Tibial nerve (tissue), 4 donors: ENCODE measurements at regions not wholly inside any gene's neighbourhood (a gene's known extent, or its start where the extent isn't known, plus 50 kb on each side); places are given as distances from the start of the nearest gene placed in this dataset.

Experiments used
- DNase-seq, 2 donors: peaks; one replicate each; pipeline ENCODE4 v3.0.0-alpha.2; 2019; ENCODE audit warnings: low spot score in 2 of 2
- H3K27ac ChIP-seq, 4 donors: fragments of 200-600 bp; sonication (generic) in 3 of 4; one replicate each; pipeline ENCODE4 v1.5.1; 2017 to 2019; ENCODE audit warnings: mild to moderate bottlenecking in 1 of 4
- H3K27me3 ChIP-seq, 2 donors: fragments of 200-600 bp; sonication (generic) in 1 of 2; one replicate each; pipeline versions ENCODE4 v1.5.1 to v1.6.0; 2017 to 2019
- H3K36me3 ChIP-seq, 3 donors: fragments of 200-600 bp; sonication (generic); one replicate each; pipeline ENCODE4 v1.5.1; 2018 to 2019
- H3K4me1 ChIP-seq, 4 donors: fragments of 200-600 bp; sonication (generic) in 3 of 4; one replicate each; pipeline ENCODE4 v1.5.1; 2017 to 2019
- H3K4me3 ChIP-seq, 4 donors: fragments of 200-600 bp; sonication (generic) in 3 of 4; one replicate each; pipeline ENCODE4 v1.5.1; 2017 to 2019; ENCODE audit warnings: mild to moderate bottlenecking in 1 of 4, moderate library complexity in 1 of 4
- H3K9me3 ChIP-seq, 4 donors: fragments of 200-600 bp; sonication (generic) in 3 of 4; one replicate each; pipeline ENCODE4 v1.5.1; 2017 to 2019
- EP300 ChIP-seq, 2 donors: sonication (generic); formaldehyde crosslinking; IDR thresholded peaks; one replicate each; pipeline ENCODE4 v1.6.1; 2017; ENCODE audit warnings: antibody characterized with exemption in 2 of 2, mild to moderate bottlenecking in 1 of 2
- POLR2A ChIP-seq, 2 donors: fragments of 450-650 bp; IDR thresholded peaks; one replicate each; pipeline ENCODE4 v1.6.1; 2017; ENCODE audit warnings: antibody characterized with exemption in 2 of 2, mild to moderate bottlenecking in 2 of 2, moderate library complexity in 2 of 2
- WGBS, 2 donors: methylation state at CpG; one replicate each; pipeline ENCODE4 v1.1.5; 2018; 5-methylcytosine and 5-hydroxymethylcytosine counted together
- TF ChIP-seq, protein P1 (sequence below), 5 experiments: fragments of 200-600 bp in 3 of 5; fragments of 450-650 bp in 2 of 5; sonication (generic) in 3 of 5; IDR thresholded peaks; one replicate each; pipeline ENCODE4 v1.5.1; 2016 to 2019; ENCODE audit warnings: antibody characterized with exemption in 5 of 5, mild to moderate bottlenecking in 3 of 5, moderate library complexity in 2 of 5

- H3K36me3 ChIP-seq, result no peaks in the 10 kb centered on the region
- no peaks in the 10 kb centered on the region for H3K27me3 ChIP-seq
- H3K4me1 ChIP-seq, result no peaks in the 10 kb centered on the region
- no peak for TF ChIP-seq EP300 (IDR thresholded peaks at IDR 0.05)
- TF ChIP-seq POLR2A (IDR thresholded peaks at IDR 0.05), result no peak
- TF ChIP-seq, protein P1, sequence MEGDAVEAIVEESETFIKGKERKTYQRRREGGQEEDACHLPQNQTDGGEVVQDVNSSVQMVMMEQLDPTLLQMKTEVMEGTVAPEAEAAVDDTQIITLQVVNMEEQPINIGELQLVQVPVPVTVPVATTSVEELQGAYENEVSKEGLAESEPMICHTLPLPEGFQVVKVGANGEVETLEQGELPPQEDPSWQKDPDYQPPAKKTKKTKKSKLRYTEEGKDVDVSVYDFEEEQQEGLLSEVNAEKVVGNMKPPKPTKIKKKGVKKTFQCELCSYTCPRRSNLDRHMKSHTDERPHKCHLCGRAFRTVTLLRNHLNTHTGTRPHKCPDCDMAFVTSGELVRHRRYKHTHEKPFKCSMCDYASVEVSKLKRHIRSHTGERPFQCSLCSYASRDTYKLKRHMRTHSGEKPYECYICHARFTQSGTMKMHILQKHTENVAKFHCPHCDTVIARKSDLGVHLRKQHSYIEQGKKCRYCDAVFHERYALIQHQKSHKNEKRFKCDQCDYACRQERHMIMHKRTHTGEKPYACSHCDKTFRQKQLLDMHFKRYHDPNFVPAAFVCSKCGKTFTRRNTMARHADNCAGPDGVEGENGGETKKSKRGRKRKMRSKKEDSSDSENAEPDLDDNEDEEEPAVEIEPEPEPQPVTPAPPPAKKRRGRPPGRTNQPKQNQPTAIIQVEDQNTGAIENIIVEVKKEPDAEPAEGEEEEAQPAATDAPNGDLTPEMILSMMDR (IDR thresholded peaks at IDR 0.05), result no peak
- H3K27ac ChIP-seq, result no peak overlapping the region
- no peak overlapping the region for H3K4me3 ChIP-seq
- no peaks in the 10 kb centered on the region for H3K9me3 ChIP-seq
- 76 to 83% methylated on average over 2 of the region's 2 CpGs for WGBS, 2 donors
- no peak for DNase-seq
These were observed 120.1 kb upstream of the MTAP start for GRCh38 chr9:21682381-21682780.

DNA sequence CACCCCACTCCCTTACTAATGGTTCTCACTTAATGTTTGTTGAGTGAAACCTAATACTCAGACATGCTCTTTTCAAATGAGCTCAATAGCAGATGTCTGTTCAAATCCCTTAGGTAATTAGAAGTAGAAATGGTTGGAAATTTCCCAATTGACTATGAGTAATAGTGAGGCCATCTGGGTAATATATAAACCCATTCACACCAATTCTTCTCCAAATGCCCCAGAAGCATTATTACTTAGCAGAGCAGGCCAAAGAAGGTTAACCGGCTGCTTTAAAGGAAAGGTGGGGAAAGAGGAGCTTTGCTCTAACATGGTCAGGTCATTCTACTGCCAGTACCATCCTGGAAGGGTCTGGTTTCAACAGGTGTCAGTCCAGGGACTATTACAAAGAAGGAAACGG, 119.5 kb upstream of the MTAP start:
- TF ChIP-seq EP300 (IDR thresholded peaks at IDR 0.05) (no peak), POLR2A (IDR thresholded peaks at IDR 0.05) (no peak)
- TF ChIP-seq, protein P1 (IDR thresholded peaks at IDR 0.05), result no peak
- Histone ChIP-seq H3K4me1 (no peaks in the 10 kb centered on the region), H3K36me3 (no peaks in the 10 kb centered on the region), H3K9me3 (no peaks in the 10 kb centered on the region), H3K27me3 (no peaks in the 10 kb centered on the region), H3K27ac (no peak overlapping the region), H3K4me3 (no peak overlapping the region)
- DNase-seq, result no peak
- 67 to 78% methylated on average over 2 of the region's 2 CpGs for WGBS, 2 donors

GRCh38 chr9:21683484-21684175, 118.8 kb upstream of the MTAP start:
- no peaks in the 10 kb centered on the region for H3K4me1 ChIP-seq
- no peaks in the 10 kb centered on the region for H3K9me3 ChIP-seq
- no peak overlapping the region for H3K4me3 ChIP-seq
- no peak overlapping the region for H3K27ac ChIP-seq
- no peaks in the 10 kb centered on the region for H3K36me3 ChIP-seq
- H3K27me3 ChIP-seq, result no peaks in the 10 kb centered on the region
- DNase-seq, result no peak
- no peak for TF ChIP-seq POLR2A (IDR thresholded peaks at IDR 0.05)
- WGBS, 2 donors, result 86% methylated on average over 4 of the region's 4 CpGs

DNA sequence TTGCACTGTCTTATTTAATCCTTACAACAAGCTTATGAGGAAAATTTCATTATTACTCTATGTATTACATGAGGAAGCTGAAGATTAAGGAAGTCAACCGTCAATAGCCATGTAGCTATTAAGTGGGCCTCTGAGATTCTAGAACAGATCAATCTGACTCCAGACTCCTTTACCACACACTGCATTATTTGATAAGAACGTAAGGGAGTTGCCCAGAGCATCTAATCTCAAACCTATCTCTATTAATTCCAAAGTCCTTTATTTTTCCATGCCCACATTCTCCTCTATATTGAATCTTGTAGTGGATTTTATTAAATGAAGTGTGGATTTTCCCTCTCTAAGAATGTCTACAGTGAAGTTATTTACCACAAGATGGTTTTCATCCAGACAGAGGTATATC, 118.2 kb upstream of the MTAP start:
- no peaks in the 10 kb centered on the region for H3K9me3 ChIP-seq
- no peak for DNase-seq
- no peaks in the 10 kb centered on the region for H3K27me3 ChIP-seq
- H3K4me3 ChIP-seq, result no peak overlapping the region
- no peaks in the 10 kb centered on the region for H3K36me3 ChIP-seq
- 68 to 76% methylated on average over 2 of the region's 2 CpGs for WGBS, 2 donors
- TF ChIP-seq EP300 (IDR thresholded peaks at IDR 0.05), result no peak
- no peak for TF ChIP-seq POLR2A (IDR thresholded peaks at IDR 0.05)
- TF ChIP-seq, protein P1 (IDR thresholded peaks at IDR 0.05), result no peak
- H3K4me1 ChIP-seq, result no peaks in the 10 kb centered on the region
- no peak overlapping the region for H3K27ac ChIP-seq

DNA sequence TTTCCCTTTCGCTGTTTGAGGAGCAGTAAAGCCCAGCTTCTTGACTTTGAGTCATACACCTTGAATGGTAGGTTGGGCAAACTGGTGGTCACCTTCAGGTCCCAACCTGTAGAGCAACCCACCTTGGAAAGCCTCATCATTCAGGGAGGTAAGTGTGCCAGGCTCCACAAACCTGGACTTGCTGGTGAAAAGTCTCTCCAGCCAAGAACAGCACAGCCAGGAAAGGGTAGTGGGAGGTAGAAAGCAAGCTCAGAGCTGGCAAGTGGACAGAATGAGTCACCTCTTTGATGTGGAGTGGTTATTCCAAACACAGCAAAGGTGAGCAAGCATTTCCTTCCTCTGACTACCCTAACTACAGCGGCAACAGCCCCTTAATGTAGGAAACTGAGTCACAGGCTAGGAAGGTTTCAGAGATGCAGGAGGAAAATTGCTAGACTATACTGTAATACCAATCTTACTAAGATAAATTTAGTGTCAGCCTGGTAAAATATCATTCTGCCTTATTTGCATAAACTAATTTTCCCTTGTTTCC, 117.5 kb upstream of the MTAP start:
- DNase-seq, result no peak
- 76 to 93% methylated on average over 2 of the region's 2 CpGs for WGBS, 2 donors
- Histone ChIP-seq H3K27ac (no peak overlapping the region), H3K4me1 (no peaks in the 10 kb centered on the region), H3K9me3 (no peaks in the 10 kb centered on the region), H3K4me3 (no peak overlapping the region), H3K27me3 (no peaks in the 10 kb centered on the region), H3K36me3 (no peaks in the 10 kb centered on the region)
- TF ChIP-seq, protein P1 (IDR thresholded peaks at IDR 0.05), result no peak
- no peak for TF ChIP-seq EP300 (IDR thresholded peaks at IDR 0.05)
- no peak for TF ChIP-seq POLR2A (IDR thresholded peaks at IDR 0.05)
